ENCODE measurements at regions not wholly inside any gene's neighbourhood (a gene's known extent, or its start where the extent isn't known, plus 50 kb on each side); places are given as distances from the start of the nearest gene placed in this dataset.

DNA sequence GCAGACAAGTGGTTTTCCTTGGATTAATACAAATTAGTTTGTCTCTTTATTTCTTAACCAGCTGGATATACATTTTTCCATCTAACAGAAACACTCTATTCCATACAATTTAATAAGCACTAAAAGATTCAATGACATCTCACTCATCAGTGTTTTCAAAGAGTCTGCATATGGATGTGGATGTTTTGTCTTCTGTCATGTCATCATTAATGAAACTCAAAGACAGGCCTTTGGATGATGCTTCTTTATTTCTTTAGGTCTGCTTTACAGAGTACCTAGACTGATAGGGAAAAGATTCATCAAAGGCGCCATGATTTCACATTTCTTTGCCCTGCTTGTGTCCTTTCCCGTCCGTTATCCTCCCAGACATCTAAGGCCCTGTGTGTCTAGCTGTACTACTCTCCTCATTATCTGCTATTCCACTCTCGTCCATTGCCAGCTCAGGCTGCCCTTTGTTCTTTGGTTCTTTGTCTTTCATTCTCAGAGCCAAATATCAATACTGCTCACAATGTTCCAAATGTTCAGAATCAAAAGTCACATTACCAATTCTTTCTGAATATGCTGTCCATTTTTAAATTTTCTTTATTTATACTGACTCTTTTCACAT is 232.3 kb upstream of the CHAC2 start:
- TF ChIP-seq, protein P1, sequence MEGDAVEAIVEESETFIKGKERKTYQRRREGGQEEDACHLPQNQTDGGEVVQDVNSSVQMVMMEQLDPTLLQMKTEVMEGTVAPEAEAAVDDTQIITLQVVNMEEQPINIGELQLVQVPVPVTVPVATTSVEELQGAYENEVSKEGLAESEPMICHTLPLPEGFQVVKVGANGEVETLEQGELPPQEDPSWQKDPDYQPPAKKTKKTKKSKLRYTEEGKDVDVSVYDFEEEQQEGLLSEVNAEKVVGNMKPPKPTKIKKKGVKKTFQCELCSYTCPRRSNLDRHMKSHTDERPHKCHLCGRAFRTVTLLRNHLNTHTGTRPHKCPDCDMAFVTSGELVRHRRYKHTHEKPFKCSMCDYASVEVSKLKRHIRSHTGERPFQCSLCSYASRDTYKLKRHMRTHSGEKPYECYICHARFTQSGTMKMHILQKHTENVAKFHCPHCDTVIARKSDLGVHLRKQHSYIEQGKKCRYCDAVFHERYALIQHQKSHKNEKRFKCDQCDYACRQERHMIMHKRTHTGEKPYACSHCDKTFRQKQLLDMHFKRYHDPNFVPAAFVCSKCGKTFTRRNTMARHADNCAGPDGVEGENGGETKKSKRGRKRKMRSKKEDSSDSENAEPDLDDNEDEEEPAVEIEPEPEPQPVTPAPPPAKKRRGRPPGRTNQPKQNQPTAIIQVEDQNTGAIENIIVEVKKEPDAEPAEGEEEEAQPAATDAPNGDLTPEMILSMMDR (IDR thresholded peaks at IDR 0.05): no peak
- TF ChIP-seq POLR2A (IDR thresholded peaks at IDR 0.05): no peak

Measured in sigmoid colon (tissue), 3 donors.